Right lobe of liver (tissue), 6 donors: ENCODE measurements at regions not wholly inside any gene's neighbourhood (a gene's known extent, or its start where the extent isn't known, plus 50 kb on each side); places are given as distances from the start of the nearest gene placed in this dataset.
"Not testable (repeated sequence)": the region's sequence is repeated elsewhere in the genome, so short reads cannot be mapped to it uniquely, and the experiment has no call there.

Experiments
- ATAC-seq, 4 donors: fragments of 200-7000 bp; cut with Tn5 transposase; one replicate each; pipeline ENCODE4 v1.9.1; 2020; ENCODE audit warnings: mild to moderate bottlenecking in 4 of 4, moderate library complexity in 4 of 4
- DNase-seq, 3 donors: peaks; one replicate each; pipeline ENCODE4 v3.0.0-alpha.2; 2020
- H3K27ac ChIP-seq, 3 donors: fragments of 200-600 bp; one replicate each; pipeline ENCODE4 v1.8.0; 2022
- H3K27me3 ChIP-seq, 2 donors: fragments of 200-600 bp; one replicate each; pipeline ENCODE4 v1.8.0; 2022
- H3K36me3 ChIP-seq, 4 donors: fragments of 200-600 bp; sonication (generic) in 1 of 4; one replicate each; pipeline versions ENCODE4 v1.5.1 to v1.8.0; 2017 to 2022; ENCODE audit warnings: control low read depth in 1 of 4
- H3K4me1 ChIP-seq, 4 donors: fragments of 200-600 bp; sonication (generic) in 1 of 4; one replicate each; pipeline versions ENCODE4 v1.5.1 to v1.8.0; 2017 to 2022; ENCODE audit warnings: control low read depth in 1 of 4
- H3K4me3 ChIP-seq, 3 donors: fragments of 200-600 bp; one replicate each; pipeline ENCODE4 v1.8.0; 2022
- H3K9me3 ChIP-seq, 4 donors: fragments of 200-600 bp; sonication (generic) in 1 of 4; one replicate each; pipeline versions ENCODE4 v1.5.1 to v1.8.0; 2017 to 2022; ENCODE audit warnings: control low read depth in 1 of 4
- CTCF ChIP-seq, 4 donors: fragments of 200-600 bp in 3 of 4; fragments of 450-650 bp in 1 of 4; IDR thresholded peaks; one replicate each; pipeline versions ENCODE4 v1.5.1 to v1.8.0; 2016 to 2022; ENCODE audit warnings: antibody characterized with exemption in 4 of 4, mild to moderate bottlenecking in 2 of 4
- POLR2A ChIP-seq: fragments of 450-650 bp; IDR thresholded peaks from one replicate; pipeline ENCODE4 v1.6.1; 2017; ENCODE audit warnings: antibody characterized with exemption, mild to moderate bottlenecking
- WGBS: methylation state at CpG from one replicate; pipeline ENCODE4 v1.1.6; 2018; ENCODE audit warnings: low coverage, low lambda C conversion rate; ENCODE audit not compliant: insufficient coverage; ENCODE audit errors: missing lambda C conversion rate; 5-methylcytosine and 5-hydroxymethylcytosine counted together
- intact Hi-C, 2 donors: fragments of 100-400 bp; cut with DNase I; formaldehyde crosslinking; loops; one replicate each; pipeline versions ENCODE4 v1.11.2 to v1.14.1; 2022
- donor health status: DM: no; HTN: yes; CAD: no.
- donor health status: DM: no; HTN: no; CAD: no.
- donor health status: DM: no; HTN: no; CAD: no.
- donor health status: DM: no; HTN: yes; CAD: no.
- donor health status: DM: no; HTN: yes; CAD: no.

GRCh38 chr3:5376761-5377160 is 189.3 kb downstream of the EDEM1 start:
- Histone ChIP-seq H3K27me3 (no peaks in the 10 kb centered on the region), H3K4me3 (no peak overlapping the region), H3K4me1 (no peaks in the 10 kb centered on the region), H3K27ac (no peak overlapping the region), H3K9me3 (no peaks in the 10 kb centered on the region), H3K36me3 (no peaks in the 10 kb centered on the region)
- WGBS: 10% methylated on average over 2 of the region's 6 CpGs
- DNase-seq: no peak
- ATAC-seq: no peak
- intact Hi-C loops: no loop called here
- TF ChIP-seq POLR2A (no peak), CTCF (IDR thresholded peaks at IDR 0.05) (no peak)

- H3K9me3 ChIP-seq, DNase-seq, H3K27ac ChIP-seq, H3K36me3 ChIP-seq, H3K27me3 ChIP-seq, H3K4me3 ChIP-seq, H3K4me1 ChIP-seq, intact Hi-C loops, ATAC-seq: not testable (repeated sequence)
- 92% methylated on average over 3 of the region's 3 CpGs for WGBS
Observed at GRCh38 chr3:5379266-5379665, 191.8 kb downstream of the EDEM1 start.

- H3K4me3 ChIP-seq, H3K9me3 ChIP-seq, intact Hi-C loops, ATAC-seq, H3K36me3 ChIP-seq, H3K4me1 ChIP-seq, DNase-seq, H3K27ac ChIP-seq, H3K27me3 ChIP-seq: not testable (repeated sequence)
- WGBS: 66% methylated on average over 5 of the region's 12 CpGs
Observed at GRCh38 chr3:5383486-5384263, 196.2 kb downstream of the EDEM1 start.

GRCh38 chr3:5384557-5385236 is 197.2 kb downstream of the EDEM1 start:
- H3K9me3 ChIP-seq: no peaks in the 10 kb centered on the region
- DNase-seq (no peak), ATAC-seq (no peak)
- H3K27me3 ChIP-seq: no peaks in the 10 kb centered on the region
- no peak overlapping the region for H3K27ac ChIP-seq
- WGBS: 67% methylated on average over 6 of the region's 7 CpGs
- no peaks in the 10 kb centered on the region for H3K36me3 ChIP-seq
- intact Hi-C loops: no loop called here
- H3K4me3 ChIP-seq: no peak overlapping the region
- no peaks in the 10 kb centered on the region for H3K4me1 ChIP-seq
- TF ChIP-seq CTCF (IDR thresholded peaks at IDR 0.05): no peak
- TF ChIP-seq POLR2A: no peak

- 35% methylated on average over 1 of the region's 1 CpG for WGBS
- H3K9me3 ChIP-seq: no peaks in the 10 kb centered on the region
- no peaks in the 10 kb centered on the region for H3K4me1 ChIP-seq
- H3K4me3 ChIP-seq: no peak overlapping the region
- ATAC-seq (no peak), DNase-seq (no peak)
- no peaks in the 10 kb centered on the region for H3K27me3 ChIP-seq
- TF ChIP-seq POLR2A: no peak
- TF ChIP-seq CTCF (IDR thresholded peaks at IDR 0.05): no peak
- intact Hi-C loops: no loop called here
- no peak overlapping the region for H3K27ac ChIP-seq
- no peaks in the 10 kb centered on the region for H3K36me3 ChIP-seq
Observed at GRCh38 chr3:5388091-5388490, 200.6 kb downstream of the EDEM1 start.
